Fibroblast of mammary gland (primary cell): ENCODE measurements at regions not wholly inside any gene's neighbourhood (a gene's known extent, or its start where the extent isn't known, plus 50 kb on each side); places are given as distances from the start of the nearest gene placed in this dataset.

ENCODE experiments used
- DNase-seq: peaks from one replicate; pipeline ENCODE4 v3.0.0-alpha.2; 2010; ENCODE audit warnings: low read depth
- H3K4me3 ChIP-seq: 2 replicates; pipeline ENCODE4 v1.5.1; 2011; ENCODE audit warnings: low read depth, mild to moderate bottlenecking, low read length, moderate library complexity; ENCODE audit not compliant: control insufficient read depth
- TF ChIP-seq, protein P1 (sequence below): conservative IDR thresholded peaks from 2 replicates; pipeline ENCODE4 v1.5.1; 2011; ENCODE audit warnings: low read depth, low read length, inconsistent platforms; ENCODE audit not compliant: control insufficient read depth, insufficient read depth

- TF ChIP-seq, protein P1, sequence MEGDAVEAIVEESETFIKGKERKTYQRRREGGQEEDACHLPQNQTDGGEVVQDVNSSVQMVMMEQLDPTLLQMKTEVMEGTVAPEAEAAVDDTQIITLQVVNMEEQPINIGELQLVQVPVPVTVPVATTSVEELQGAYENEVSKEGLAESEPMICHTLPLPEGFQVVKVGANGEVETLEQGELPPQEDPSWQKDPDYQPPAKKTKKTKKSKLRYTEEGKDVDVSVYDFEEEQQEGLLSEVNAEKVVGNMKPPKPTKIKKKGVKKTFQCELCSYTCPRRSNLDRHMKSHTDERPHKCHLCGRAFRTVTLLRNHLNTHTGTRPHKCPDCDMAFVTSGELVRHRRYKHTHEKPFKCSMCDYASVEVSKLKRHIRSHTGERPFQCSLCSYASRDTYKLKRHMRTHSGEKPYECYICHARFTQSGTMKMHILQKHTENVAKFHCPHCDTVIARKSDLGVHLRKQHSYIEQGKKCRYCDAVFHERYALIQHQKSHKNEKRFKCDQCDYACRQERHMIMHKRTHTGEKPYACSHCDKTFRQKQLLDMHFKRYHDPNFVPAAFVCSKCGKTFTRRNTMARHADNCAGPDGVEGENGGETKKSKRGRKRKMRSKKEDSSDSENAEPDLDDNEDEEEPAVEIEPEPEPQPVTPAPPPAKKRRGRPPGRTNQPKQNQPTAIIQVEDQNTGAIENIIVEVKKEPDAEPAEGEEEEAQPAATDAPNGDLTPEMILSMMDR: no peak
- no peak overlapping the region for H3K4me3 ChIP-seq
- DNase-seq: no peak
Measured at GRCh38 chr9:107221321-107221720, 61.8 kb upstream of the RAD23B start.

- no peak for DNase-seq
- TF ChIP-seq, protein P1: no peak
- H3K4me3 ChIP-seq: no peak overlapping the region
Measured at GRCh38 chr9:107222020-107222522, 61.0 kb upstream of the RAD23B start.

GRCh38 chr9:107223381-107223780 lies 59.7 kb upstream of the RAD23B start:
- no peak for DNase-seq
- no peak overlapping the region for H3K4me3 ChIP-seq
- TF ChIP-seq, protein P1: no peak

DNA sequence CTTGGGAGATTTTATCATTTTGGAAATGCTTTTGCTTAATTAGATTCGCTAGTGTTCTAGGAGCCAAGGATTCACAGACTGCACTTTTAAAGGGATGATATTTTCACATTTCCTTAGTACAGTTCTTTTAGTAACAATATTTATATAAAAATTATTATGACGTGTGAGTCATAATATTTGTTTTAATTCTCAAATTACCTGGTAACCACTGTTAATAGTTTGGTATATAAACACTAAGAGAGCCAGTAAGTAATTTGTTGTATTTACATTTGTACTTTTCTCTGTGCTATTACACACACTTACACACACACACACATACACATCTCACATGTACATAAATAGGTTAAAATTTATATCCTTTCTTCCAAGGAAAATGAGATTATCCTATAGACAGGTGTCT lies 58.8 kb upstream of the RAD23B start:
- no peak for DNase-seq
- no peak overlapping the region for H3K4me3 ChIP-seq
- TF ChIP-seq, protein P1: no peak

GRCh38 chr9:107226421-107226820 lies 56.7 kb upstream of the RAD23B start:
- H3K4me3 ChIP-seq: no peak overlapping the region
- peak; percentile 56 for DNase-seq
- TF ChIP-seq, protein P1: no peak

GRCh38 chr9:107227774-107228173 lies 55.3 kb upstream of the RAD23B start:
- peak; percentile 28 for DNase-seq
- H3K4me3 ChIP-seq: no peak overlapping the region
- TF ChIP-seq, protein P1: no peak

GRCh38 chr9:107228496-107229039 lies 54.5 kb upstream of the RAD23B start:
- H3K4me3 ChIP-seq: no peak overlapping the region
- TF ChIP-seq, protein P1: no peak
- no peak for DNase-seq
